ENCODE measurements at regions not wholly inside any gene's neighbourhood (a gene's known extent, or its start where the extent isn't known, plus 50 kb on each side); places are given as distances from the start of the nearest gene placed in this dataset.

- Histone ChIP-seq H3K4me2 (ENCODE audit: low read length) (no peak overlapping the region), H3F3A (ENCODE audit: insufficient read depth, low read length) (no peaks in the 10 kb centered on the region), H2AFZ (ENCODE audit: low read length) (no peak overlapping the region), H3K79me2 (ENCODE audit: insufficient read depth, low read length) (no peaks in the 10 kb centered on the region), H3K4me3 (ENCODE audit: low read depth, low read length, poor library complexity, severe bottlenecking) (no peak overlapping the region), H3K27me3 (ENCODE audit: insufficient read depth, low read length) (no peaks in the 10 kb centered on the region), H3K4me1 (ENCODE audit: insufficient read depth, low read length, severe bottlenecking) (no peaks in the 10 kb centered on the region), H4K20me1 (ENCODE audit: insufficient read depth, low read length) (no peaks in the 10 kb centered on the region), H3K9ac (ENCODE audit: low read length) (no peak overlapping the region), H3K36me3 (ENCODE audit: insufficient read depth, low read length) (no peaks in the 10 kb centered on the region), H3K9me2 (ENCODE audit: low read depth, low read length) (no peaks in the 10 kb centered on the region), H3K27ac (ENCODE audit: low read depth, low read length, poor library complexity, severe bottlenecking) (no peak overlapping the region), H3K9me3 (ENCODE audit: low read length) (no peaks in the 10 kb centered on the region)
- TF ChIP-seq CTCF (IDR thresholded peaks at IDR 0.05; ENCODE audit: low read length) (no peak), EZH2 (IDR thresholded peaks at IDR 0.05; ENCODE audit: borderline replicate concordance, low read length) (no peak)
Observed at GRCh38 chr4:183837222-183837621, 67.9 kb upstream of the STOX2 start.

DNA sequence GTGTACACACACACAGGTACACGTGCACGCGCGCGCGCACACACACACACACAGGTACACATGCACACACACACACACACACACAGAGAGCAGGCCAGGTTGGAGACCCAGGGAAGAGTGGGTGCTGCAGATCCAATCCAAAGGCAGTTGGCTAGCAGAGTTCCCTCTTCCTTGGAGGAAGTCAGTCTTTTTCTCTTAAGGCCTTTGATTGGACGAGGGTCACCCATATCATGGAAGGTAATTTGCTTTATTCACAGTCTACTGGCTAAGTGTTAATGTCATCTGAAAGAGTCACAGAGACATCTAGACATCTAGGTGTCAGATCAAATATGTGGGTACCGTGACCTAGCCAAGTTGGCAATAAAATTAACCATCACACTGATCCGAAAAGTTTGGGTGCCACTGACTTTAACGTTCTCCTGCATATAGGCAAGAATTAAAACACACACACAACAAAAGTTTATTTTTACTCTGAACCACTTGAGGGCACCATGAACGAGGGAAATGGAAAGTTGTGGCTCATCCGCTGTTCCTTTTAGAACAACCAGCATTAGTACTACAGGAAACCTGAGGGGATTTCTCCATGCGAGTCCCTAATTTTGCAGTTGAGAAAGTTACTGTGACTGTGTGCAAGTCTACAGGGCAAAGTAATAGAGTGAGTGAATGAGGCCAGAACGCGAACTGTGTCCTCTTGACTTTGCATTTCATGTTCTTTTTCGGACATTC lies 66.0 kb upstream of the STOX2 start:
- no peaks in the 10 kb centered on the region for H3K79me2 ChIP-seq (ENCODE audit: insufficient read depth, low read length)
- no peaks in the 10 kb centered on the region for H3K27me3 ChIP-seq (ENCODE audit: insufficient read depth, low read length)
- no peaks in the 10 kb centered on the region for H4K20me1 ChIP-seq (ENCODE audit: insufficient read depth, low read length)
- TF ChIP-seq CTCF (IDR thresholded peaks at IDR 0.05; ENCODE audit: low read length), result peak; percentile 24; the same call in 1 of the 2 replicates
- no peak for TF ChIP-seq EZH2 (IDR thresholded peaks at IDR 0.05; ENCODE audit: borderline replicate concordance, low read length)
- H3K4me3 ChIP-seq (ENCODE audit: low read depth, low read length, poor library complexity, severe bottlenecking), result no peak overlapping the region
- H3K9me2 ChIP-seq (ENCODE audit: low read depth, low read length), result no peaks in the 10 kb centered on the region
- no peak overlapping the region for H3K4me2 ChIP-seq (ENCODE audit: low read length)
- no peaks in the 10 kb centered on the region for H3K36me3 ChIP-seq (ENCODE audit: insufficient read depth, low read length)
- H3K27ac ChIP-seq (ENCODE audit: low read depth, low read length, poor library complexity, severe bottlenecking), result no peak overlapping the region
- no peak overlapping the region for H3K9ac ChIP-seq (ENCODE audit: low read length)
- no peaks in the 10 kb centered on the region for H3K9me3 ChIP-seq (ENCODE audit: low read length)
- no peak overlapping the region for H2AFZ ChIP-seq (ENCODE audit: low read length)
- H3K4me1 ChIP-seq (ENCODE audit: insufficient read depth, low read length, severe bottlenecking), result no peaks in the 10 kb centered on the region
- H3F3A ChIP-seq (ENCODE audit: insufficient read depth, low read length), result no peaks in the 10 kb centered on the region

DNA sequence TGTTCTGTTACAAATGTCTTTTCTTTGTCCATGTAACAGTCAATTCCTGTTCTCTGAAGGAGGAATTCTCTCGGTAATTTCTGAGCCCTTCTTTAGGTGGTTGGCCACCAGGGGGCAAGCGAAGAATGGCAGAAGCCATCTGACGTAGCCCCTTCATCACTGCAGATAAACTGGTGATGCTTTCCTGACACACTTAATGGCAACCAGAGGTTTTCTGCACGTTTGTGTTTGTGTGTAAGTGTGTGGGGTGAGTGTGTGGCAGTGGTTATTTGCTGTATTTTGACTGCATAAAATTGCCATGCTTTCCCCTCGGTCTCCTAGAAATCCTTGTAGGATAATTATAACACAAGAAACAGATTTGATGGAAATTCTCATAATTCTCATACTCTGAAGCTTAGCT lies 64.8 kb upstream of the STOX2 start:
- no peak overlapping the region for H3K27ac ChIP-seq (ENCODE audit: low read depth, low read length, poor library complexity, severe bottlenecking)
- no peaks in the 10 kb centered on the region for H3K36me3 ChIP-seq (ENCODE audit: insufficient read depth, low read length)
- no peaks in the 10 kb centered on the region for H3K27me3 ChIP-seq (ENCODE audit: insufficient read depth, low read length)
- H3K9ac ChIP-seq (ENCODE audit: low read length), result no peak overlapping the region
- no peaks in the 10 kb centered on the region for H3K79me2 ChIP-seq (ENCODE audit: insufficient read depth, low read length)
- H3F3A ChIP-seq (ENCODE audit: insufficient read depth, low read length), result no peaks in the 10 kb centered on the region
- H3K9me2 ChIP-seq (ENCODE audit: low read depth, low read length), result no peaks in the 10 kb centered on the region
- H3K4me2 ChIP-seq (ENCODE audit: low read length), result no peak overlapping the region
- no peaks in the 10 kb centered on the region for H4K20me1 ChIP-seq (ENCODE audit: insufficient read depth, low read length)
- H2AFZ ChIP-seq (ENCODE audit: low read length), result no peak overlapping the region
- no peaks in the 10 kb centered on the region for H3K4me1 ChIP-seq (ENCODE audit: insufficient read depth, low read length, severe bottlenecking)
- no peak overlapping the region for H3K4me3 ChIP-seq (ENCODE audit: low read depth, low read length, poor library complexity, severe bottlenecking)
- H3K9me3 ChIP-seq (ENCODE audit: low read length), result no peaks in the 10 kb centered on the region
- TF ChIP-seq CTCF (IDR thresholded peaks at IDR 0.05; ENCODE audit: low read length), result peak; percentile 89
- TF ChIP-seq EZH2 (IDR thresholded peaks at IDR 0.05; ENCODE audit: borderline replicate concordance, low read length), result no peak
